GM12878 (cell line): ENCODE measurements at regions not wholly inside any gene's neighbourhood (a gene's known extent, or its start where the extent isn't known, plus 50 kb on each side); places are given as distances from the start of the nearest gene placed in this dataset.

Experiments used
- ATAC-seq: fragments of 200-7000 bp; cut with Tn5 transposase; 3 replicates; pipeline ENCODE4 v1.9.1; 2020; ENCODE audit warnings: mild to moderate bottlenecking, moderate library complexity
- BruUV-seq: library from RNA; stranded (reverse); fragments of 400-500 nt; replicated peaks from 2 replicates; lab custom pipeline; 2021; lab: Mats Ljungman, UMichigan
- CTCF ChIA-PET: fragments of 300-600 bp; sonication (Branson Sonifier 250); formaldehyde crosslinking; extraction: SDS; loops from one replicate; lab custom pipeline; 2021; ENCODE audit warnings: inconsistent platforms; lab: Yijun Ruan, JAX
- POLR2A ChIA-PET: fragments of 350-600 bp; formaldehyde crosslinking; extraction: SDS; loops from one replicate; lab custom pipeline; 2021; ENCODE audit warnings: inconsistent platforms; lab: Charles Lee
- RAD21 ChIA-PET: fragments of 300-600 bp; sonication (Branson Sonifier 250); formaldehyde crosslinking; loops from one replicate; lab custom pipeline; 2023; ENCODE audit warnings: antibody characterized with exemption; ENCODE audit not compliant: unreplicated experiment; lab: Charles Lee
- SMC1A ChIA-PET: fragments of 300-600 bp; sonication (Branson Sonifier 250); formaldehyde crosslinking; loops from one replicate; lab custom pipeline; 2023; ENCODE audit not compliant: unreplicated experiment, uncharacterized antibody; lab: Charles Lee
- DNase-seq: peaks from one replicate; pipeline ENCODE4 v3.0.0-alpha.2; 2011; ENCODE audit warnings: low read depth, low spot score
- FAIRE-seq: peaks from 3 replicates; lab custom pipeline; 2011; peaks lifted over from hg19 to GRCh38; lab: Jason Lieb, UNC
- H2AFZ ChIP-seq: 2 replicates; pipeline ENCODE4 v1.6.0; 2011; ENCODE audit warnings: low read depth, low read length, control low read depth; ENCODE audit not compliant: control insufficient read depth
- H3K27ac ChIP-seq: 2 replicates; pipeline ENCODE4 v1.5.1; 2011; ENCODE audit warnings: control low read depth; ENCODE audit not compliant: control insufficient read depth, insufficient read depth
- H3K27me3 ChIP-seq, 2 experiments: replicated peaks in 1 of 2; 2 replicates each; pipeline versions ENCODE4 v1.6.0 to v1.6.1; 2011; ENCODE audit warnings: low read length in 1 of 2; ENCODE audit not compliant: control insufficient read depth in 2 of 2, insufficient read depth in 2 of 2
- H3K36me3 ChIP-seq, 2 experiments: 2 replicates each; pipeline ENCODE4 v1.5.1; 2011; ENCODE audit warnings: low read length in 1 of 2; ENCODE audit not compliant: control insufficient read depth in 2 of 2, insufficient read depth in 2 of 2
- H3K4me1 ChIP-seq: 2 replicates; pipeline ENCODE4 v1.6.1; 2011; ENCODE audit warnings: mild to moderate bottlenecking, low read length, moderate library complexity, mixed read lengths; ENCODE audit not compliant: control insufficient read depth, insufficient read depth
- H3K4me2 ChIP-seq: 2 replicates; pipeline ENCODE4 v1.6.0; 2011; ENCODE audit warnings: control low read depth; ENCODE audit not compliant: control insufficient read depth, insufficient read depth
- H3K4me3 ChIP-seq: fragments of 200-600 bp; sonication (generic); 2 replicates; pipeline ENCODE4 v1.5.1; 2016
- H3K79me2 ChIP-seq: 2 replicates; pipeline ENCODE4 v1.6.0; 2011; ENCODE audit warnings: low read length; ENCODE audit not compliant: control insufficient read depth, insufficient read depth
- H3K9ac ChIP-seq: 2 replicates; pipeline ENCODE4 v1.8.0; 2011; ENCODE audit warnings: low read length, control low read depth, mixed read lengths; ENCODE audit not compliant: control insufficient read depth, insufficient read depth
- H3K9me3 ChIP-seq: replicated peaks from 3 replicates; pipeline ENCODE4 v1.5.1; 2011; ENCODE audit warnings: mild to moderate bottlenecking, low read length; ENCODE audit not compliant: control insufficient read depth, insufficient read depth
- H4K20me1 ChIP-seq: 2 replicates; pipeline ENCODE4 v1.6.0; 2011; ENCODE audit not compliant: control insufficient read depth, insufficient read depth
- CBX5 ChIP-seq: sonication (generic); IDR thresholded peaks from 2 replicates; pipeline ENCODE4 v1.6.1; 2016; ENCODE audit warnings: low read depth, moderate library complexity, mild to moderate bottlenecking, inconsistent platforms
- CHD2 ChIP-seq: IDR thresholded peaks from 2 replicates; pipeline ENCODE4 v1.6.1; 2011; ENCODE audit warnings: low read depth, low read length, improper control_type of control experiment, borderline replicate concordance
- ESRRA ChIP-seq: IDR thresholded peaks from 2 replicates; pipeline ENCODE4 v1.6.1; 2012; ENCODE audit warnings: mild to moderate bottlenecking, low read length, improper control_type of control experiment
- HDAC2 ChIP-seq: fragments of 200-600 bp; sonication (generic); IDR thresholded peaks from 2 replicates; pipeline ENCODE4 v1.6.1; 2017
- HSF1 ChIP-seq: fragments of 150-350 bp; IDR thresholded peaks from 2 replicates; pipeline ENCODE4 v1.6.1; 2014; ENCODE audit warnings: mild to moderate bottlenecking, low read depth, low read length
- IRF5 ChIP-seq: fragments of 450-650 bp; IDR thresholded peaks from 2 replicates; pipeline ENCODE4 v1.6.1; 2017; ENCODE audit warnings: borderline replicate concordance
- RBBP5 ChIP-seq: fragments of 200-600 bp; sonication (generic); conservative IDR thresholded peaks from 2 replicates; pipeline ENCODE4 v1.6.1; 2016
- SMC3 ChIP-seq: IDR thresholded peaks from 2 replicates; pipeline ENCODE4 v1.6.1; 2011; ENCODE audit warnings: low read length, improper control_type of control experiment, borderline replicate concordance
- YY1 ChIP-seq: IDR thresholded peaks from 2 replicates; pipeline ENCODE4 v1.6.1; 2011; ENCODE audit warnings: low read depth, mild to moderate bottlenecking, low read length
- ZBTB33 ChIP-seq: fragments of 450-650 bp; IDR thresholded peaks from 2 replicates; pipeline ENCODE4 v1.6.1; 2017; ENCODE audit warnings: mild to moderate bottlenecking
- ZNF207 ChIP-seq: fragments of 450-650 bp; IDR thresholded peaks from 2 replicates; pipeline ENCODE4 v1.6.1; 2014; ENCODE audit warnings: antibody characterized with exemption, mild to moderate bottlenecking, borderline replicate concordance
- WGBS: methylation state at CpG from one replicate; pipeline ENCODE4 v1.1.6; 2016; ENCODE audit warnings: low lambda C conversion rate; ENCODE audit not compliant: insufficient replicate concordance, insufficient coverage; ENCODE audit errors: missing lambda C conversion rate; 5-methylcytosine and 5-hydroxymethylcytosine counted together
- in situ Hi-C: fragments of 300-500 bp; cut with MboI; formaldehyde crosslinking; loops from 9 replicates; pipeline ENCODE4 v1.14.3; 2018; ENCODE audit warnings: mixed read lengths
- intact Hi-C: fragments of 100-400 bp; cut with micrococcal nuclease; formaldehyde crosslinking; loops from one replicate; pipeline ENCODE4 v1.14.2; 2022; ENCODE audit not compliant: unreplicated experiment
- TF ChIP-seq, protein P1 (sequence below): fragments of 450-650 bp; IDR thresholded peaks from 2 replicates; pipeline ENCODE4 v1.6.1; 2018; ENCODE audit warnings: borderline replicate concordance, mild to moderate bottlenecking; ENCODE audit not compliant: partially characterized antibody
- TF ChIP-seq, protein P2 (sequence below): fragments of 450-650 bp; IDR thresholded peaks from 2 replicates; pipeline ENCODE4 v1.6.1; 2017; ENCODE audit warnings: mild to moderate bottlenecking, moderate library complexity

- no peak for TF ChIP-seq ESRRA
- TF ChIP-seq, protein P1, sequence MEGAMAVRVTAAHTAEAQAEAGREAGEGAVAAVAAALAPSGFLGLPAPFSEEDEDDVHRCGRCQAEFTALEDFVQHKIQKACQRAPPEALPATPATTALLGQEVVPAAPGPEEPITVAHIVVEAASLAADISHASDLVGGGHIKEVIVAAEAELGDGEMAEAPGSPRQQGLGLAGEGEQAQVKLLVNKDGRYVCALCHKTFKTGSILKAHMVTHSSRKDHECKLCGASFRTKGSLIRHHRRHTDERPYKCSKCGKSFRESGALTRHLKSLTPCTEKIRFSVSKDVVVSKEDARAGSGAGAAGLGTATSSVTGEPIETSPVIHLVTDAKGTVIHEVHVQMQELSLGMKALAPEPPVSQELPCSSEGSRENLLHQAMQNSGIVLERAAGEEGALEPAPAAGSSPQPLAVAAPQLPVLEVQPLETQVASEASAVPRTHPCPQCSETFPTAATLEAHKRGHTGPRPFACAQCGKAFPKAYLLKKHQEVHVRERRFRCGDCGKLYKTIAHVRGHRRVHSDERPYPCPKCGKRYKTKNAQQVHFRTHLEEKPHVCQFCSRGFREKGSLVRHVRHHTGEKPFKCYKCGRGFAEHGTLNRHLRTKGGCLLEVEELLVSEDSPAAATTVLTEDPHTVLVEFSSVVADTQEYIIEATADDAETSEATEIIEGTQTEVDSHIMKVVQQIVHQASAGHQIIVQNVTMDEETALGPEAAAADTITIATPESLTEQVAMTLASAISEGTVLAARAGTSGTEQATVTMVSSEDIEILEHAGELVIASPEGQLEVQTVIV = no peak
- TF ChIP-seq ZNF207 = no peak
- TF ChIP-seq, protein P2, sequence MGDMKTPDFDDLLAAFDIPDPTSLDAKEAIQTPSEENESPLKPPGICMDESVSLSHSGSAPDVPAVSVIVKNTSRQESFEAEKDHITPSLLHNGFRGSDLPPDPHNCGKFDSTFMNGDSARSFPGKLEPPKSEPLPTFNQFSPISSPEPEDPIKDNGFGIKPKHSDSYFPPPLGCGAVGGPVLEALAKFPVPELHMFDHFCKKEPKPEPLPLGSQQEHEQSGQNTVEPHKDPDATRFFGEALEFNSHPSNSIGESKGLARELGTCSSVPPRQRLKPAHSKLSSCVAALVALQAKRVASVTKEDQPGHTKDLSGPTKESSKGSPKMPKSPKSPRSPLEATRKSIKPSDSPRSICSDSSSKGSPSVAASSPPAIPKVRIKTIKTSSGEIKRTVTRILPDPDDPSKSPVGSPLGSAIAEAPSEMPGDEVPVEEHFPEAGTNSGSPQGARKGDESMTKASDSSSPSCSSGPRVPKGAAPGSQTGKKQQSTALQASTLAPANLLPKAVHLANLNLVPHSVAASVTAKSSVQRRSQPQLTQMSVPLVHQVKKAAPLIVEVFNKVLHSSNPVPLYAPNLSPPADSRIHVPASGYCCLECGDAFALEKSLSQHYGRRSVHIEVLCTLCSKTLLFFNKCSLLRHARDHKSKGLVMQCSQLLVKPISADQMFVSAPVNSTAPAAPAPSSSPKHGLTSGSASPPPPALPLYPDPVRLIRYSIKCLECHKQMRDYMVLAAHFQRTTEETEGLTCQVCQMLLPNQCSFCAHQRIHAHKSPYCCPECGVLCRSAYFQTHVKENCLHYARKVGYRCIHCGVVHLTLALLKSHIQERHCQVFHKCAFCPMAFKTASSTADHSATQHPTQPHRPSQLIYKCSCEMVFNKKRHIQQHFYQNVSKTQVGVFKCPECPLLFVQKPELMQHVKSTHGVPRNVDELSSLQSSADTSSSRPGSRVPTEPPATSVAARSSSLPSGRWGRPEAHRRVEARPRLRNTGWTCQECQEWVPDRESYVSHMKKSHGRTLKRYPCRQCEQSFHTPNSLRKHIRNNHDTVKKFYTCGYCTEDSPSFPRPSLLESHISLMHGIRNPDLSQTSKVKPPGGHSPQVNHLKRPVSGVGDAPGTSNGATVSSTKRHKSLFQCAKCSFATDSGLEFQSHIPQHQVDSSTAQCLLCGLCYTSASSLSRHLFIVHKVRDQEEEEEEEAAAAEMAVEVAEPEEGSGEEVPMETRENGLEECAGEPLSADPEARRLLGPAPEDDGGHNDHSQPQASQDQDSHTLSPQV = no peak
- TF ChIP-seq CBX5 = no peak
- TF ChIP-seq YY1 = no peak
- no peak for TF ChIP-seq CHD2
Observed at GRCh38 chr14:101206556-101206955, 303.0 kb upstream of the RTL1 start (continued).

DNA sequence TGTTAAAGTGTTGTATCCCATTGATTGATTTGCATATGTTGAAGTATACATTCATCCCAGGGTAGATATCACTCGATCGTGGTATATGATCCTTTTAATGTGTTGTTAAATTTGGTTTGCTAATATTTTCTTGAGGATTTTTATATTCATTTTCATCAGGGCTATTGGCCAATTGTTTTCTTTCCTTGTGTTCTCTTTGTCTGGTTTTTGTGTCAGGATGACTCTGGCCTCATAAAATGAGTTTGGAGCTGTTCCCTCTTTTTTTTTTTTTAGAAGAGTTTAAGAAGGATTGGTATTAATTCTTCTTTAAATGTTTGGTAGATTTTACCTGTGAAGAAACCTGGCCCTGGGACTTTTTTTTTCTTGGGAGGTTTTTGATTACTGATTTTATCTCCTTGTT is 303.5 kb upstream of the RTL1 start:
- intact Hi-C loops = no loop called here
- no peak for ATAC-seq
- no TSS peak for BruUV-seq
- TF ChIP-seq HSF1 (no peak), IRF5 (no peak), SMC3 (no peak), ZBTB33 (no peak), RBBP5 (no peak), HDAC2 (no peak)

More for the DNA sequence above, 303.5 kb upstream of the RTL1 start:
- RAD21 ChIA-PET = no interaction called here
- DNase-seq = no peak
- Histone ChIP-seq H3K27me3 (no peaks in the 10 kb centered on the region), H3K36me3 (no peaks in the 10 kb centered on the region), H3K4me2 (no peak overlapping the region), H3K79me2 (no peaks in the 10 kb centered on the region), H3K4me3 (no peak overlapping the region), H4K20me1 (no peaks in the 10 kb centered on the region), H3K9ac (no peak overlapping the region), H3K9me3 (no peaks in the 10 kb centered on the region; the same call in 2 of the 3 replicates), H2AFZ (no peak overlapping the region), H3K27ac (no peak overlapping the region), H3K4me1 (no peaks in the 10 kb centered on the region)
- POLR2A ChIA-PET = no interaction called here
- SMC1A ChIA-PET = no interaction called here
- FAIRE-seq = no peak
- 27% methylated on average over 2 of the region's 2 CpGs for WGBS
- CTCF ChIA-PET = no interaction called here
- in situ Hi-C loops = no loop called here
